ENCODE measurements at regions not wholly inside any gene's neighbourhood (a gene's known extent, or its start where the extent isn't known, plus 50 kb on each side); places are given as distances from the start of the nearest gene placed in this dataset.

DNA sequence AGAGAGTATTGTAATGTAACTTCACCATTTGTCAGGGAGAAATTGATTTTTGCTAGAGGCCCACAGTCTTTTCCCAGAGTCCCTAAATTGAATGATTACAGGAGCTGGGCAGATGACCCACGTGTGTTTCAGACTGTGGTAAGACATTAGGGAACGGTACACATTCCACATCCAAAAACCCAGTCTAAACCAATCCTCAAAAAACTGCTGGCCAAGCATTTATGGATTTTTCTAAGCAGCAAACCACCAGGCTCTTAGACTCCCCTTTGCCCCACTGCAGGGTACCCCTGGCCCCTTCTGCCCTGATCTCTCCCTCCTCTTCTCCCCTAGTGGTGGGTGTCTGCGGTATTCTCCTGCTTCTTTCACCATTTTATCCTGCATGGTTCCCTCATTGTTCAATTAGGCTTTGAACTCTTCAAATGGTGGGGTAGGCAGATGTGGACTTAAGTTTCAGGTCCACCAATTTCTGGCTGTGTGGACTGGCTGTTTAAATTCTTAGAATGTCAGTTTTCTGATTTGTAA, 135.5 kb upstream of the SORCS3 start:
- CTCF ChIA-PET: no interaction called here
- no peak for DNase-seq
- Mint-ChIP-seq H3K27me3 (ENCODE audit: unreplicated experiment) (peaks cover 92% of the 10 kb centered on the region), H3K4me3 (ENCODE audit: low read depth, unreplicated experiment) (no peak overlapping the region), H3K4me1 (ENCODE audit: low read depth, unreplicated experiment) (no peaks in the 10 kb centered on the region), H3K9me3 (ENCODE audit: low read depth, unreplicated experiment) (no peaks in the 10 kb centered on the region), H3K27ac (ENCODE audit: unreplicated experiment) (no peak overlapping the region), H3K36me3 (ENCODE audit: insufficient read depth, unreplicated experiment) (no peaks in the 10 kb centered on the region)
- intact Hi-C loops (cut with micrococcal nuclease; ENCODE audit: unreplicated experiment): no loop called here
- no peak for TF ChIP-seq CTCF (IDR thresholded peaks at IDR 0.05; ENCODE audit: unreplicated experiment)
- BruUV-seq (replicated peaks): no TSS peak

GRCh38 chr10:104509981-104510380, 131.1 kb upstream of the SORCS3 start:
- Mint-ChIP-seq H3K4me1 (ENCODE audit: low read depth, unreplicated experiment) (no peaks in the 10 kb centered on the region), H3K27ac (ENCODE audit: unreplicated experiment) (no peak overlapping the region), H3K4me3 (ENCODE audit: low read depth, unreplicated experiment) (no peak overlapping the region), H3K9me3 (ENCODE audit: low read depth, unreplicated experiment) (no peaks in the 10 kb centered on the region), H3K36me3 (ENCODE audit: insufficient read depth, unreplicated experiment) (no peaks in the 10 kb centered on the region), H3K27me3 (ENCODE audit: unreplicated experiment) (peaks cover 93% of the 10 kb centered on the region)
- TF ChIP-seq CTCF (IDR thresholded peaks at IDR 0.05; ENCODE audit: unreplicated experiment): no peak
- DNase-seq: no peak
- BruUV-seq (replicated peaks): no TSS peak
- CTCF ChIA-PET: no interaction called here
- intact Hi-C loops (cut with micrococcal nuclease; ENCODE audit: unreplicated experiment): no loop called here

GRCh38 chr10:104510644-104511043, 130.4 kb upstream of the SORCS3 start:
- Mint-ChIP-seq H3K4me1 (ENCODE audit: low read depth, unreplicated experiment) (no peaks in the 10 kb centered on the region), H3K36me3 (ENCODE audit: insufficient read depth, unreplicated experiment) (no peaks in the 10 kb centered on the region), H3K27me3 (ENCODE audit: unreplicated experiment) (peaks cover 94% of the 10 kb centered on the region), H3K9me3 (ENCODE audit: low read depth, unreplicated experiment) (no peaks in the 10 kb centered on the region), H3K4me3 (ENCODE audit: low read depth, unreplicated experiment) (no peak overlapping the region), H3K27ac (ENCODE audit: unreplicated experiment) (no peak overlapping the region)
- no peak for DNase-seq
- no peak for TF ChIP-seq CTCF (IDR thresholded peaks at IDR 0.05; ENCODE audit: unreplicated experiment)
- BruUV-seq (replicated peaks): no TSS peak
- intact Hi-C loops (cut with micrococcal nuclease; ENCODE audit: unreplicated experiment): no loop called here
- CTCF ChIA-PET: no interaction called here

DNA sequence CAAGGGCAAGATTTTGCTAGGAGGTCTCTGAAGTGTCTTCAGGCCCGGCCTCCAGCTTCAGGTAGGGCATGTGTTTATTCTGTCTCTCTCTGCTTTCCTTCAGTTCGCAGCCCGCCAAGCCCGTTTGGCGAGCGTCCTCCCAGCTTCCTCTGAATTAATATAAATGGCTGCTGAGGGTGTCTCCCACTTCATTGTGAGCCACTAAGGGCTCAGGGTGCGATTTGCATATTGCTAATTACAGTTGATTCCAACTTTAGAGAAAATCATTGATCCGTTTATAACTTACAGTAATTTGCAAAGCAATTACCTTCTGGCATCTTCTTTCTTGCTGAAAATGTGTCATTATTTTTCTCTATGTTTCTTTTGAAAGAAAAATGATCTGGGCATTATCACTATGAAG, 128.3 kb upstream of the SORCS3 start:
- Mint-ChIP-seq H3K4me3 (ENCODE audit: low read depth, unreplicated experiment) (no peak overlapping the region), H3K27me3 (ENCODE audit: unreplicated experiment) (peaks cover 92% of the 10 kb centered on the region), H3K27ac (ENCODE audit: unreplicated experiment) (no peak overlapping the region), H3K4me1 (ENCODE audit: low read depth, unreplicated experiment) (no peaks in the 10 kb centered on the region), H3K9me3 (ENCODE audit: low read depth, unreplicated experiment) (no peaks in the 10 kb centered on the region), H3K36me3 (ENCODE audit: insufficient read depth, unreplicated experiment) (no peaks in the 10 kb centered on the region)
- BruUV-seq (replicated peaks): no TSS peak
- intact Hi-C loops (cut with micrococcal nuclease; ENCODE audit: unreplicated experiment): no loop called here
- TF ChIP-seq CTCF (IDR thresholded peaks at IDR 0.05; ENCODE audit: unreplicated experiment): no peak
- CTCF ChIA-PET: no interaction called here
- DNase-seq: no peak
